ENCODE measurements at regions not wholly inside any gene's neighbourhood (a gene's known extent, or its start where the extent isn't known, plus 50 kb on each side); places are given as distances from the start of the nearest gene placed in this dataset.

DNA sequence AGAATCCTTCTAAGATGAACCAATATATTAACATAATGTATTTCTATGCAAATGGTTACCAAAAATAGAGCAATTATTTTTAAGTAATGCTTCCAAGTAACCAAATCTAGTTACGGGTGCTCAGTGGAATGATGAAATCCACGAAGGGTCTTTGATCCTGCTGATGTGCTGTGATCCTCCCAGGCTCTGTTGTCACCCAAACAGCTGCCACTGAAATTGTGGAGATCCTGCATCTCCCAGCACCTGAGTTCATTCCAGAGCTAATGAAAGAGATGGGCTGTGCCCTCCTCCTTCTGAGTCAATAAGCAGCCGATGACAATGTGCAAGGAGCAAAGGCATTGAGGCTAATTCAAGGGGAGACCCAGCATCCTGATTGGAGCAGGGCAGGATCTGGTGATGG is 362.4 kb upstream of the SOX11 start:
- TF ChIP-seq, protein P1, sequence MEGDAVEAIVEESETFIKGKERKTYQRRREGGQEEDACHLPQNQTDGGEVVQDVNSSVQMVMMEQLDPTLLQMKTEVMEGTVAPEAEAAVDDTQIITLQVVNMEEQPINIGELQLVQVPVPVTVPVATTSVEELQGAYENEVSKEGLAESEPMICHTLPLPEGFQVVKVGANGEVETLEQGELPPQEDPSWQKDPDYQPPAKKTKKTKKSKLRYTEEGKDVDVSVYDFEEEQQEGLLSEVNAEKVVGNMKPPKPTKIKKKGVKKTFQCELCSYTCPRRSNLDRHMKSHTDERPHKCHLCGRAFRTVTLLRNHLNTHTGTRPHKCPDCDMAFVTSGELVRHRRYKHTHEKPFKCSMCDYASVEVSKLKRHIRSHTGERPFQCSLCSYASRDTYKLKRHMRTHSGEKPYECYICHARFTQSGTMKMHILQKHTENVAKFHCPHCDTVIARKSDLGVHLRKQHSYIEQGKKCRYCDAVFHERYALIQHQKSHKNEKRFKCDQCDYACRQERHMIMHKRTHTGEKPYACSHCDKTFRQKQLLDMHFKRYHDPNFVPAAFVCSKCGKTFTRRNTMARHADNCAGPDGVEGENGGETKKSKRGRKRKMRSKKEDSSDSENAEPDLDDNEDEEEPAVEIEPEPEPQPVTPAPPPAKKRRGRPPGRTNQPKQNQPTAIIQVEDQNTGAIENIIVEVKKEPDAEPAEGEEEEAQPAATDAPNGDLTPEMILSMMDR (IDR thresholded peaks at IDR 0.05; ENCODE audit: insufficient read depth, low read depth, low read length, missing control alignments): no peak

DNA sequence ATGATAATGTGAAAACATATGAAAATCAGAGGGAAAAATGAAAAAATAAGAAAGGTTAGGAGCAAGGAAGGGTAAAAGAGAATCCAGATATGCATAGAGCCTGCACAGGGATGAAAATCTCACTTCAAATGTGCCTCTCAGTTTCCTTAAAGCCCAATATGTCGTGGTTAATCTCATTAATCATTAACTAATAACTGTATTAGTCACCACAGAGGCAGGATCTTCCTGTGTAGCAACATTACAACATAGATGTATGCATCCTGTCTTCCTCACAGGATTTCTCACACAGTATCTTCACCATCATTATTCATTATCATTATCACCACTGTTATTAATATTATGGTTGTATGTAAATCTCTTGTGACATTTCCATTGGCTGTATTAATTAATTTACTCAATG is 361.2 kb upstream of the SOX11 start:
- DNase-seq (ENCODE audit: low read depth): peak; percentile 4
- H3K4me3 ChIP-seq (ENCODE audit: low read length): no peak overlapping the region
- TF ChIP-seq, protein P1 (IDR thresholded peaks at IDR 0.05; ENCODE audit: insufficient read depth, low read depth, low read length, missing control alignments): no peak

More for the DNA sequence above, 362.4 kb upstream of the SOX11 start:
- no peak overlapping the region for H3K4me3 ChIP-seq (ENCODE audit: low read length)
- DNase-seq (ENCODE audit: low read depth): no peak

DNA sequence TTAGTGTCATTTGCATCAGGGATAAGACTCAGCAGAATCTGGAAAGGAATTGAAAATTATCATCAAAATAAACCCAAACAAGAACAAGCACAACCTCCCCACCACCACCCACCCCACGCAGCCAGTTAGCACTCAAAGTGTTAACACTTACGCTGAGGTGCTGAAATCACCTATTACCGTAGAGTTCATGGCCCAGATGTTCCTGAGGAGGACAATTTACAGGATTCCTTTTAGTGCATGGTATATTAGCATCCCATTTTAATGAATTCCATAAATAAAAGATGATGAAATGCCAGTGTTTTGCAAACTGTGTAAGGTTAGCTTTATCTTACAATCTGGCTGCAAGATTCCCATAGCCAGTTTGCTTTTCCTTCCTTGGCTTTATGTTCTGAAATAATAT is 359.3 kb upstream of the SOX11 start:
- TF ChIP-seq, protein P1 (IDR thresholded peaks at IDR 0.05; ENCODE audit: insufficient read depth, low read depth, low read length, missing control alignments): no peak
- no peak for DNase-seq (ENCODE audit: low read depth)
- H3K4me3 ChIP-seq (ENCODE audit: low read length): no peak overlapping the region

DNA sequence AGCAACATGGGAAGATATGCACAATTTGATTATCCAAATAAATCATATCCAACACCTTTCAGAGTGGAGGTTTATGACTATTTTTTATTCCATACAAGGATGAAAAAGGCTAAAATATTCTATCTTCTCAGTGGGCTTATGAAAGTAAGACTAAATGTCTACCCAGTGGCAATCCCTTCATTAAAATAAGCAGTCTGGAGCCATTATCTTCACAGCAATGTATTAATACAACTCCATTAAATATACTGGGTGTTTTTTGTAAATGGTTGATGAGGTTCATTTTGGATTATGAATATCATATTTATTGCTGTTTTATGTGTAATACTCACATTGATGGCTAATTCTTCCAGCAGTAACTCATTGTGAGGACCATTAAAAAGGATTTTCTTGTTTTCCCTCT is 352.7 kb upstream of the SOX11 start:
- H3K4me3 ChIP-seq (ENCODE audit: low read length): no peak overlapping the region
- TF ChIP-seq, protein P1 (IDR thresholded peaks at IDR 0.05; ENCODE audit: insufficient read depth, low read depth, low read length, missing control alignments): no peak
- no peak for DNase-seq (ENCODE audit: low read depth)

DNA sequence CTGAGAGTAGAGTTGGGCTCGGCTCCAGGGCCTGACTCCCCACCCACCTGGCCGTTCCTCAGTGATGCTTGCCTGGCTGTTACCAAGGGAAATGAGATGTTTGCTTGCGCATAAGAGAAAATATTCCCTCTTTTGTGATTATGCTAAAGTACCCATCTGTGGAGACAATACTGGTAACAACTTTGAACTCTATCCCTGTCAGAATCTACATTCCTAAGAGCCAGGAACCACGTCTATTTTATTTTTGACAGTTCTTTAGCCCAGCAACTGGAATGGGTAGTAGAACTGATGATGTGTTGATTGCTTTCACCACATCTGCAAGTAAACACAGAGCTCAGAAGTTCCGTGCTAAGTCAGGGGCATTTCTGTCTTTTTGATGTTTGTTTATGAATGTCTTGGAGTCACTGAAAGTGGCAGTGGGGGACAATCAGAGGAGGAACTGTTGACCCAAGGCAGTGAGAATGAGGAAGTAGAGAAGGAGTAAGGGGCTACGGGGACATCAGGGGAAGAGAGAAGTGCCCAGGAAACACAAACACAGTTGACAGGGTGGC is 348.3 kb upstream of the SOX11 start:
- no peak for DNase-seq (ENCODE audit: low read depth)
- TF ChIP-seq, protein P1 (IDR thresholded peaks at IDR 0.05; ENCODE audit: insufficient read depth, low read depth, low read length, missing control alignments): no peak

DNA sequence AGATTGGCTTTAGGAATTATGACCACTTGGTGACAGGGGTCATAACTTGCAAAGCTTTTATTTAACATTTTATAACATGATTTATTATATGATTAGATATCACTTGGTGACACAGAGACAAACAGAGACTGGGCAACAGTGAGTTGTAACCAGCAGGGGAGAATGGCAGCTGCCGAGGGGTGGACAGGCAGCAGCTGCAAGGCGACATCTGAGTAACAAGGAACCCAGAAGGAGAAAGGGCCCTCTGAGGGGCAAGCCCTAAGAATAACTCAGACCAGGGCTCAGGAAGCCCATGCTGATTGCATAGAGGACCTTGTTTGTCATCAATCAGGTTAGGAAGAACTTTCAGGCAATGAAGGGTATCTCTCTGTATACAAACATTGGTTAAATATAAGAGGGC is 339.9 kb upstream of the SOX11 start:
- no peak overlapping the region for H3K4me3 ChIP-seq (ENCODE audit: low read length)
- TF ChIP-seq, protein P1 (IDR thresholded peaks at IDR 0.05; ENCODE audit: insufficient read depth, low read depth, low read length, missing control alignments): no peak
- no peak for DNase-seq (ENCODE audit: low read depth)

More for the DNA sequence above, 348.3 kb upstream of the SOX11 start:
- H3K4me3 ChIP-seq (ENCODE audit: low read length): no peak overlapping the region

DNA sequence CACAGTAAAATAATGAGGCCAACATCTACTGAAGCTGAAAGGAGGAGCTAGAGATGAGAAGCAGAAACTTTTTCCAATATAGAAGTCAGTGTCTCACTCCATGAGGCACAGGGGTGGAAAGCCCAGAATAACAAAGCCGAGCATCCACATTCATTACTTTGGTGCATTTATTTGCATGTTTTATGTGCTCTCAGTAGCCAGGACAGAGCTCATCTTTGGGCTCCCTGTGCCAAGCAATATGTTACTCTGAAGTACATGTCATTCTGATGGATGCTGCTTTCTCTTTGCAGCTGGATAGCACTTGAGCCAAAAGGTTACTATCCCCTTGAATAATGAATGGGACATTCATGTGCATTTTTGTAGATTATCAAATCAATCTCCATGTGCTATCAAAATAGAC is 338.6 kb upstream of the SOX11 start:
- H3K4me3 ChIP-seq (ENCODE audit: low read length): no peak overlapping the region
- TF ChIP-seq, protein P1 (IDR thresholded peaks at IDR 0.05; ENCODE audit: insufficient read depth, low read depth, low read length, missing control alignments): no peak
- DNase-seq (ENCODE audit: low read depth): no peak

Data from epithelial cell of esophagus (primary cell).